ENCODE measurements at regions not wholly inside any gene's neighbourhood (a gene's known extent, or its start where the extent isn't known, plus 50 kb on each side); places are given as distances from the start of the nearest gene placed in this dataset.

GRCh38 chr4:130393642-130394041 is 1297.7 kb downstream of the C4orf33 start:
- TF ChIP-seq CTCF (IDR thresholded peaks at IDR 0.05) (no peak), POLR2AphosphoS5 (IDR thresholded peaks at IDR 0.05) (no peak), POLR2A (IDR thresholded peaks at IDR 0.05) (no peak)
- Histone ChIP-seq H3K27me3 (replicated peaks; ENCODE audit: insufficient read depth) (no peaks in the 10 kb centered on the region), H3K27ac (no peak overlapping the region), H3K36me3 (no peaks in the 10 kb centered on the region), H3K4me1 (replicated peaks) (no peaks in the 10 kb centered on the region), H3K4me3 (no peak overlapping the region), H3K9me3 (no peaks in the 10 kb centered on the region)
- DNase-seq (ENCODE audit: low spot score), result no peak
- intact Hi-C loops (cut with DNase I), result no loop called here
- 66% methylated on average over 3 of the region's 3 CpGs for WGBS

GRCh38 chr4:130395871-130396270 is 1299.9 kb downstream of the C4orf33 start:
- TF ChIP-seq CTCF (IDR thresholded peaks at IDR 0.05) (no peak), POLR2AphosphoS5 (IDR thresholded peaks at IDR 0.05) (no peak), POLR2A (IDR thresholded peaks at IDR 0.05) (no peak)
- no peaks in the 10 kb centered on the region for H3K4me1 ChIP-seq (replicated peaks)
- H3K4me3 ChIP-seq, result no peak overlapping the region
- no peaks in the 10 kb centered on the region for H3K36me3 ChIP-seq
- H3K27me3 ChIP-seq (replicated peaks; ENCODE audit: insufficient read depth), result no peaks in the 10 kb centered on the region
- DNase-seq (ENCODE audit: low spot score), result no peak
- no peaks in the 10 kb centered on the region for H3K9me3 ChIP-seq
- no peak overlapping the region for H3K27ac ChIP-seq
- intact Hi-C loops (cut with DNase I), result no loop called here
- WGBS, result 75% methylated on average over 2 of the region's 2 CpGs

GRCh38 chr4:130403221-130403620 is 1307.3 kb downstream of the C4orf33 start:
- H3K36me3 ChIP-seq, result no peaks in the 10 kb centered on the region
- H3K27ac ChIP-seq, result no peak overlapping the region
- no peak for TF ChIP-seq POLR2A (IDR thresholded peaks at IDR 0.05)
- WGBS, result 66% methylated on average over 3 of the region's 3 CpGs
- intact Hi-C loops (cut with DNase I), result no loop called here
- no peaks in the 10 kb centered on the region for H3K4me1 ChIP-seq (replicated peaks)
- DNase-seq (ENCODE audit: low spot score), result no peak
- no peak overlapping the region for H3K4me3 ChIP-seq
- no peaks in the 10 kb centered on the region for H3K9me3 ChIP-seq
- no peaks in the 10 kb centered on the region for H3K27me3 ChIP-seq (replicated peaks; ENCODE audit: insufficient read depth)

- WGBS, result 89% methylated on average over 1 of the region's 1 CpG
- intact Hi-C loops (cut with DNase I), result no loop called here
- Histone ChIP-seq H3K9me3 (no peaks in the 10 kb centered on the region), H3K27ac (no peak overlapping the region), H3K27me3 (replicated peaks; ENCODE audit: insufficient read depth) (no peaks in the 10 kb centered on the region), H3K4me3 (no peak overlapping the region), H3K4me1 (replicated peaks) (no peaks in the 10 kb centered on the region), H3K36me3 (no peaks in the 10 kb centered on the region)
- DNase-seq (ENCODE audit: low spot score), result no peak
- TF ChIP-seq POLR2A (IDR thresholded peaks at IDR 0.05), result no peak
- TF ChIP-seq POLR2AphosphoS5 (IDR thresholded peaks at IDR 0.05), result no peak
- TF ChIP-seq CTCF (IDR thresholded peaks at IDR 0.05), result no peak
Observed at GRCh38 chr4:130416228-130416627, 1320.3 kb downstream of the C4orf33 start.

GRCh38 chr4:130419211-130419975 is 1323.4 kb downstream of the C4orf33 start:
- TF ChIP-seq POLR2AphosphoS5 (IDR thresholded peaks at IDR 0.05) (no peak), POLR2A (IDR thresholded peaks at IDR 0.05) (no peak), CTCF (IDR thresholded peaks at IDR 0.05) (no peak)
- H3K9me3 ChIP-seq, result no peaks in the 10 kb centered on the region
- DNase-seq (ENCODE audit: low spot score), result no peak
- no peaks in the 10 kb centered on the region for H3K27me3 ChIP-seq (replicated peaks; ENCODE audit: insufficient read depth)
- H3K27ac ChIP-seq, result no peak overlapping the region
- 62% methylated on average over 4 of the region's 4 CpGs for WGBS
- intact Hi-C loops (cut with DNase I), result no loop called here
- no peaks in the 10 kb centered on the region for H3K4me1 ChIP-seq (replicated peaks)
- H3K4me3 ChIP-seq, result no peak overlapping the region
- no peaks in the 10 kb centered on the region for H3K36me3 ChIP-seq
